ENCODE measurements at regions not wholly inside any gene's neighbourhood (a gene's known extent, or its start where the extent isn't known, plus 50 kb on each side); places are given as distances from the start of the nearest gene placed in this dataset.
A peak's percentile ranks its signal among the peaks of the same experiment; 100 is the strongest.

- DNase-seq, result peak; percentile 18
Observed at GRCh38 chr13:34864671-34865070, 77.4 kb upstream of the NBEA start.

GRCh38 chr13:34867590-34867989, 74.5 kb upstream of the NBEA start:
- no peak for DNase-seq

- no peak for DNase-seq
Observed at GRCh38 chr13:34868733-34869132, 73.3 kb upstream of the NBEA start.

- DNase-seq, result no peak
Observed at GRCh38 chr13:34869696-34870095, 72.4 kb upstream of the NBEA start.

GRCh38 chr13:34878329-34878728, 63.7 kb upstream of the NBEA start:
- DNase-seq, result no peak

- DNase-seq, result no peak
Observed at GRCh38 chr13:34879851-34880250, 62.2 kb upstream of the NBEA start.

- no peak for DNase-seq
Observed at GRCh38 chr13:34881494-34881893, 60.6 kb upstream of the NBEA start.

- DNase-seq, result no peak
Observed at GRCh38 chr13:34883396-34883795, 58.7 kb upstream of the NBEA start.

- DNase-seq, result no peak
Observed at GRCh38 chr13:34884366-34884765, 57.7 kb upstream of the NBEA start.

- DNase-seq, result no peak
Observed at GRCh38 chr13:34886121-34886875, 55.8 kb upstream of the NBEA start.

- no peak for DNase-seq
Observed at GRCh38 chr13:34886987-34887386, 55.1 kb upstream of the NBEA start.

All from NCI-H146 (cell line).